ENCODE measurements at regions not wholly inside any gene's neighbourhood (a gene's known extent, or its start where the extent isn't known, plus 50 kb on each side); places are given as distances from the start of the nearest gene placed in this dataset.

DNA sequence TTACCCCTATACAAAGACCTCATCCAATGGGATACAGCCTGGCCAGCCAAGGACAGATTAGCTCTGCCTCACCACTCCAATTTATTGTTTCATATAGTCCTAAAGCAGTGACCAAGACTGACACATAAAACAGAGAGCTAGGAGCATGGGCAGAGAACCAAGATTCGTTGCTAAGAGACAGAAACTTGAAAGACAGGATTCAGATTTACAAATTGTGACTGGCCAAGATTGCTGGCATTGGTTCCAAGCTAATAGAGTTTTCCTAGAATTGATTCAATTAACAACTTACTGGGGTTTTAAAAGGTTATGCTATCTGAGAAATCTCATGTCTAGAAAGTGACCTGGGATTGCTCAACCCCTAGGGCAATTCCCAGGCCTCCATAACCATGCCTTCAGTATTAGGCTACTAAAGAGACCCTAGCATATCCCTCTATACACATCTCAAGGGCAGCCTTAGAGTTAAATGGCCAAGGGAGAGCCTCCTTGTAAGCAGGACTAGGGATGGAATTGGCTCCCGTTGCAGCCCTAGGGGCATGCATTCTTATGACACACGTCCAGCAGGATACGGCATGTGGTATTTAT, 75.6 kb downstream of the ICOS start:
- no peaks in the 10 kb centered on the region for H3K4me1 ChIP-seq (ENCODE audit: insufficient read depth, low read length)
- in situ Hi-C loops (cut with HindIII; ENCODE audit: extremely low pct_ligation_motif_present, low pct_unique_long_range_greater_than_20kb) (no loop called here), intact Hi-C loops (cut with micrococcal nuclease; ENCODE audit: unreplicated experiment) (no loop called here)
- H3K9me3 ChIP-seq (ENCODE audit: low read length) = no peaks in the 10 kb centered on the region
- FAIRE-seq = no peak
- H3K4me2 ChIP-seq (ENCODE audit: low read depth, low read length) = no peak overlapping the region
- ChIA-PET POLR2A (no interaction called here), CTCF (ENCODE audit: low intra/inter-chr PET ratio, low total read pairs) (no interaction called here)
- BruUV-seq (replicated peaks) = no TSS peak
- no peak for ATAC-seq
- DNase-seq (ENCODE audit: low spot score) = no peak
- no peak overlapping the region for H2AFZ ChIP-seq (ENCODE audit: low read length)
- H3K27me3 ChIP-seq (ENCODE audit: control insufficient read depth in 1 of 2, insufficient read depth in 2 of 2, low read length in 2 of 2) = no peaks in the 10 kb centered on the region; a peak in 1 of 5 replicates
- no peaks in the 10 kb centered on the region for H3K36me3 ChIP-seq (replicated peaks in 1 of 2; ENCODE audit: control insufficient read depth in 1 of 2, insufficient read depth in 2 of 2, low read length in 2 of 2)
- no peak overlapping the region for H3K4me3 ChIP-seq (replicated peaks in 1 of 3; ENCODE audit: insufficient read depth in 1 of 3, low read depth in 2 of 3, low read length in 3 of 3)
- WGBS (ENCODE audit: low lambda C conversion rate) = 30% methylated on average over 4 of the region's 4 CpGs
- no peak overlapping the region for H3K9ac ChIP-seq (ENCODE audit: insufficient read depth, low read depth, low read length)
- H4K20me1 ChIP-seq (ENCODE audit: insufficient read depth, low read length) = no peaks in the 10 kb centered on the region
- no peak overlapping the region for H3K27ac ChIP-seq (ENCODE audit: extremely low read length, insufficient read depth, low read length)
- H3K79me2 ChIP-seq (ENCODE audit: insufficient read depth, low read length) = no peaks in the 10 kb centered on the region
- TF ChIP-seq HHEX (CRISPR knock-in tag; IDR thresholded peaks at IDR 0.05) (no peak), EP300 (IDR thresholded peaks at IDR 0.05; ENCODE audit: low read depth in 2 of 2, low read length in 2 of 2) (no peak), EP300 (CRISPR knock-in tag; IDR thresholded peaks at IDR 0.05; ENCODE audit: borderline replicate concordance) (no peak), ONECUT2 (CRISPR knock-in tag; IDR thresholded peaks at IDR 0.05) (no peak), KLF9 (CRISPR knock-in tag; IDR thresholded peaks at IDR 0.05; ENCODE audit: low read depth) (no peak), MIER2 (CRISPR knock-in tag; IDR thresholded peaks at IDR 0.05) (no peak), ZNF709 (CRISPR knock-in tag; IDR thresholded peaks at IDR 0.05) (no peak), ZNF484 (CRISPR knock-in tag; IDR thresholded peaks at IDR 0.05; ENCODE audit: borderline replicate concordance, low read depth) (no peak), ADNP (CRISPR knock-in tag; IDR thresholded peaks at IDR 0.05) (no peak), REXO4 (CRISPR knock-in tag; IDR thresholded peaks at IDR 0.05; ENCODE audit: borderline replicate concordance) (no peak), NFE2 (CRISPR knock-in tag; IDR thresholded peaks at IDR 0.05) (no peak), ZNF24 (IDR thresholded peaks at IDR 0.05) (no peak), SIN3B (IDR thresholded peaks at IDR 0.05; ENCODE audit: low read length) (no peak)
- TF ChIP-seq, protein P1, sequence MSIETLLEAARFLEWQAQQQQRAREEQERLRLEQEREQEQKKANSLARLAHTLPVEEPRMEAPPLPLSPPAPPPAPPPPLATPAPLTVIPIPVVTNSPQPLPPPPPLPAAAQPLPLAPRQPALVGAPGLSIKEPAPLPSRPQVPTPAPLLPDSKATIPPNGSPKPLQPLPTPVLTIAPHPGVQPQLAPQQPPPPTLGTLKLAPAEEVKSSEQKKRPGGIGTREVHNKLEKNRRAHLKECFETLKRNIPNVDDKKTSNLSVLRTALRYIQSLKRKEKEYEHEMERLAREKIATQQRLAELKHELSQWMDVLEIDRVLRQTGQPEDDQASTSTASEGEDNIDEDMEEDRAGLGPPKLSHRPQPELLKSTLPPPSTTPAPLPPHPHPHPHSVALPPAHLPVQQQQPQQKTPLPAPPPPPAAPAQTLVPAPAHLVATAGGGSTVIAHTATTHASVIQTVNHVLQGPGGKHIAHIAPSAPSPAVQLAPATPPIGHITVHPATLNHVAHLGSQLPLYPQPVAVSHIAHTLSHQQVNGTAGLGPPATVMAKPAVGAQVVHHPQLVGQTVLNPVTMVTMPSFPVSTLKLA (IDR thresholded peaks at IDR 0.05) = no peak
- TF ChIP-seq, protein P2, sequence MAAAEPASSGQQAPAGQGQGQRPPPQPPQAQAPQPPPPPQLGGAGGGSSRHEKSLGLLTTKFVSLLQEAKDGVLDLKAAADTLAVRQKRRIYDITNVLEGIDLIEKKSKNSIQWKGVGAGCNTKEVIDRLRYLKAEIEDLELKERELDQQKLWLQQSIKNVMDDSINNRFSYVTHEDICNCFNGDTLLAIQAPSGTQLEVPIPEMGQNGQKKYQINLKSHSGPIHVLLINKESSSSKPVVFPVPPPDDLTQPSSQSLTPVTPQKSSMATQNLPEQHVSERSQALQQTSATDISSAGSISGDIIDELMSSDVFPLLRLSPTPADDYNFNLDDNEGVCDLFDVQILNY (CRISPR knock-in tag; conservative IDR thresholded peaks at IDR 0.05) = no peak
- TF ChIP-seq, protein P3, sequence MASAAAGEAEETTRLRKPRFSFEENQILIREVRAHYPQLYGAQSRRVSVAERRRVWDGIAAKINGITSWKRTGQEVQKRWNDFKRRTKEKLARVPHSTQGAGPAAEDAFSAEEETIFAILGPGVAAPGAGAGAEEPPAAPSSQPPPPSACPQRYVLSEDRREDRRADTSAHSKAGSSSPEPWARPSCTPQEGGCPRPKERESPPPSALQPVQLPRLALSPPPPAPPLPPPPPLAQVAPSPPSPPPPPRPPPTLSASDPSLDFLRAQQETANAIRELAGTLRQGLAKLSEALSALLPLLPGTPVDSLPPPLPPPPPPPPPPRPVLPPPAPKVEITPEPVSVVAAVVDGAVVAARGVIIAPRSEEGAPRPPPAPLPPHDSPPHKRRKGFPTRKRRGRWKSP (CRISPR knock-in tag; IDR thresholded peaks at IDR 0.05) = no peak
